K562 (cell line): ENCODE measurements at regions not wholly inside any gene's neighbourhood (a gene's known extent, or its start where the extent isn't known, plus 50 kb on each side); places are given as distances from the start of the nearest gene placed in this dataset.

Source experiments
- ATAC-seq: fragments of 200-7000 bp; cut with Tn5 transposase; 3 replicates; pipeline ENCODE4 v1.9.1; 2020; ENCODE audit warnings: moderate library complexity
- BruUV-seq: library from RNA; stranded (reverse); fragments of 400-500 nt; replicated peaks from 2 replicates; lab custom pipeline; 2021; lab: Mats Ljungman, UMichigan
- CTCF ChIA-PET: fragments of 300-600 bp; formaldehyde crosslinking; extraction: SDS; loops from one replicate; lab custom pipeline; 2021; ENCODE audit warnings: low intra/inter-chr PET ratio; lab: Yijun Ruan, JAX
- POLR2A ChIA-PET: fragments of 300-600, 350-650 bp; sonication (Branson Sonifier 250); formaldehyde crosslinking; extraction: SDS; loops from one replicate; lab custom pipeline; 2021; ENCODE audit warnings: antibody characterized with exemption, inconsistent platforms; lab: Yijun Ruan, JAX
- DNase-seq, 4 experiments: peaks; one replicate each; pipeline versions ENCODE4 v3.0.0 to v3.0.0-alpha.2; 2011 to 2018; ENCODE audit warnings: low spot score in 3 of 4, mixed read lengths in 3 of 4; ENCODE audit errors: extremely low read depth in 1 of 4
- FAIRE-seq: peaks from 2 replicates; lab custom pipeline; 2011; peaks lifted over from hg19 to GRCh38; lab: Jason Lieb, UNC
- H2AFZ ChIP-seq: 2 replicates; pipeline ENCODE4 v1.6.0; 2011; ENCODE audit warnings: low read depth, low read length, control low read depth, inconsistent platforms
- H3K27ac ChIP-seq: fragments of 200-600 bp; 3 replicates; pipeline ENCODE4 v1.8.0; 2011; ENCODE audit warnings: low read depth, mild to moderate bottlenecking, control low read depth, inconsistent platforms, low read length, moderate library complexity, mixed read lengths; ENCODE audit errors: extremely low read depth
- H3K27me3 ChIP-seq, 2 experiments: fragments of 300-600 bp in 1 of 2; 2 replicates in 1 of 2; 3 replicates in 1 of 2; pipeline versions ENCODE4 v1.6.0 to v1.8.0; 2011; ENCODE audit warnings: inconsistent platforms in 2 of 2, low read length in 2 of 2, mild to moderate bottlenecking in 1 of 2, mixed read lengths in 1 of 2, moderate library complexity in 1 of 2; ENCODE audit not compliant: control insufficient read depth in 2 of 2, insufficient read depth in 2 of 2
- H3K36me3 ChIP-seq: fragments of 300-600 bp; 3 replicates; pipeline ENCODE4 v1.8.0; 2011; ENCODE audit warnings: mild to moderate bottlenecking, low read length, inconsistent platforms; ENCODE audit not compliant: control insufficient read depth, insufficient read depth
- H3K4me1 ChIP-seq, 2 experiments: fragments of 200-600 bp in 1 of 2; replicated peaks in 1 of 2; 2 replicates in 1 of 2; 3 replicates in 1 of 2; pipeline versions ENCODE4 v1.5.1 to v1.8.0; 2011; ENCODE audit warnings: inconsistent platforms in 2 of 2, low read length in 2 of 2, mild to moderate bottlenecking in 1 of 2, mixed read lengths in 1 of 2, moderate library complexity in 1 of 2; ENCODE audit not compliant: control insufficient read depth in 2 of 2, insufficient read depth in 2 of 2
- H3K4me2 ChIP-seq: 2 replicates; pipeline ENCODE4 v1.6.1; 2011; ENCODE audit warnings: low read length, control low read depth, inconsistent platforms, mixed read lengths; ENCODE audit not compliant: insufficient read depth
- H3K4me3 ChIP-seq: fragments of 200-600 bp; sonication (generic), shearing (Covaris generic); 2 replicates; pipeline ENCODE4 v1.5.1; 2016; ENCODE audit warnings: control low read depth, inconsistent platforms
- H3K79me2 ChIP-seq: fragments of 200-600 bp; 3 replicates; pipeline ENCODE4 v1.8.0; 2011; ENCODE audit warnings: low read length, inconsistent platforms; ENCODE audit not compliant: control insufficient read depth, insufficient read depth
- H3K9ac ChIP-seq, 2 experiments: 2 replicates each; pipeline versions ENCODE4 v1.6.0 to v1.6.1; 2011; ENCODE audit warnings: low read depth in 2 of 2, low read length in 2 of 2, control low read depth in 1 of 2, inconsistent platforms in 1 of 2, mild to moderate bottlenecking in 1 of 2, mixed read lengths in 1 of 2; ENCODE audit not compliant: insufficient read depth in 1 of 2
- H3K9me1 ChIP-seq: one replicate; pipeline ENCODE4 v1.6.0; 2011; ENCODE audit warnings: inconsistent platforms, mild to moderate bottlenecking, low read length, moderate library complexity; ENCODE audit not compliant: control insufficient read depth, insufficient read depth
- H3K9me3 ChIP-seq: replicated peaks from 2 replicates; pipeline ENCODE4 v1.5.1; 2011; ENCODE audit warnings: low read depth, low read length, inconsistent platforms; ENCODE audit not compliant: control insufficient read depth, insufficient read depth
- H4K20me1 ChIP-seq: replicated peaks from 2 replicates; pipeline ENCODE4 v1.6.1; 2011; ENCODE audit warnings: low read length, inconsistent platforms, mixed read lengths; ENCODE audit not compliant: control insufficient read depth, insufficient read depth
- ARID1B ChIP-seq: fragments of 450-650 bp; IDR thresholded peaks from 2 replicates; pipeline ENCODE4 v1.6.1; 2016; ENCODE audit warnings: antibody characterized with exemption, mild to moderate bottlenecking, inconsistent platforms
- PHF8 ChIP-seq: fragments of 200-600 bp; sonication (generic); IDR thresholded peaks from 2 replicates; pipeline ENCODE4 v1.6.1; 2012; ENCODE audit warnings: mixed run types, mild to moderate bottlenecking, inconsistent platforms, low read length, moderate library complexity, borderline replicate concordance
- SMARCE1 ChIP-seq: fragments of 450-650 bp; IDR thresholded peaks from 2 replicates; pipeline ENCODE4 v1.7.1; 2016; ENCODE audit warnings: mild to moderate bottlenecking
- ZEB2 ChIP-seq: fragments of 450-650 bp; IDR thresholded peaks from 2 replicates; pipeline ENCODE4 v1.6.1; 2016
- WGBS: fragments of 100-300 bp; shearing (Covaris generic); methylation state at CpG from one replicate; pipeline ENCODE4 v1.1.6; 2016; ENCODE audit warnings: low coverage, mixed read lengths; ENCODE audit not compliant: insufficient coverage; ENCODE audit errors: missing lambda C conversion rate; 5-methylcytosine and 5-hydroxymethylcytosine counted together
- in situ Hi-C: fragments of 300-500 bp; cut with MboI; formaldehyde crosslinking; loops from 4 replicates; pipeline ENCODE4 v1.15.0; 2018; ENCODE audit warnings: inconsistent platforms, mixed read lengths
- intact Hi-C: fragments of 100-400 bp; cut with micrococcal nuclease; formaldehyde crosslinking; loops from 2 replicates; pipeline ENCODE4 v1.14.2; 2022
- TF ChIP-seq, protein P1 (sequence below): fragments of 450-650 bp; IDR thresholded peaks from 2 replicates; pipeline ENCODE4 v1.6.1; 2016; ENCODE audit warnings: low read depth

DNA sequence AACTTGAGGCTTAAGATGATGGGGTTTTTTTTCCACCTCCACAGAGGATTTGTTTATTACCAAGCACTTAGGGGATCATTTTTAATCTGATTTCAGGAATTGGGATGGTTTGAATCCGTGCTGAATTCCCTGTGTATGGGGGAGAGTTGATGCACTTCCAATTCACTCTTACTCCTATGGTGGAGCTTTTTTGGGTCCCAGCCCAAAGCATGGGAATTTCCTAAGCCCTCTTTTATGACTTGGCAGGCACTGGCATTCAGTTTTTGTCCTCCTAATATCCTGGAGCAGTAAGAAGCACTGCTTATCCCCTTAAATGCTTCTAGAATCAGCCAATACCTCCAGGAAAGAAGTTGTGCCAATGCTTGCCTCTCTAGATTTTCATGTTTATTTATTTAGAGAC lies 78.7 kb downstream of the HYCC1 start:
- H4K20me1 ChIP-seq, result no peaks in the 10 kb centered on the region
- H3K4me2 ChIP-seq, result no peak overlapping the region
- no peak for TF ChIP-seq PHF8
- TF ChIP-seq ZEB2, result no peak
- no peak for TF ChIP-seq SMARCE1
- no peak for TF ChIP-seq ARID1B
- TF ChIP-seq, protein P1, sequence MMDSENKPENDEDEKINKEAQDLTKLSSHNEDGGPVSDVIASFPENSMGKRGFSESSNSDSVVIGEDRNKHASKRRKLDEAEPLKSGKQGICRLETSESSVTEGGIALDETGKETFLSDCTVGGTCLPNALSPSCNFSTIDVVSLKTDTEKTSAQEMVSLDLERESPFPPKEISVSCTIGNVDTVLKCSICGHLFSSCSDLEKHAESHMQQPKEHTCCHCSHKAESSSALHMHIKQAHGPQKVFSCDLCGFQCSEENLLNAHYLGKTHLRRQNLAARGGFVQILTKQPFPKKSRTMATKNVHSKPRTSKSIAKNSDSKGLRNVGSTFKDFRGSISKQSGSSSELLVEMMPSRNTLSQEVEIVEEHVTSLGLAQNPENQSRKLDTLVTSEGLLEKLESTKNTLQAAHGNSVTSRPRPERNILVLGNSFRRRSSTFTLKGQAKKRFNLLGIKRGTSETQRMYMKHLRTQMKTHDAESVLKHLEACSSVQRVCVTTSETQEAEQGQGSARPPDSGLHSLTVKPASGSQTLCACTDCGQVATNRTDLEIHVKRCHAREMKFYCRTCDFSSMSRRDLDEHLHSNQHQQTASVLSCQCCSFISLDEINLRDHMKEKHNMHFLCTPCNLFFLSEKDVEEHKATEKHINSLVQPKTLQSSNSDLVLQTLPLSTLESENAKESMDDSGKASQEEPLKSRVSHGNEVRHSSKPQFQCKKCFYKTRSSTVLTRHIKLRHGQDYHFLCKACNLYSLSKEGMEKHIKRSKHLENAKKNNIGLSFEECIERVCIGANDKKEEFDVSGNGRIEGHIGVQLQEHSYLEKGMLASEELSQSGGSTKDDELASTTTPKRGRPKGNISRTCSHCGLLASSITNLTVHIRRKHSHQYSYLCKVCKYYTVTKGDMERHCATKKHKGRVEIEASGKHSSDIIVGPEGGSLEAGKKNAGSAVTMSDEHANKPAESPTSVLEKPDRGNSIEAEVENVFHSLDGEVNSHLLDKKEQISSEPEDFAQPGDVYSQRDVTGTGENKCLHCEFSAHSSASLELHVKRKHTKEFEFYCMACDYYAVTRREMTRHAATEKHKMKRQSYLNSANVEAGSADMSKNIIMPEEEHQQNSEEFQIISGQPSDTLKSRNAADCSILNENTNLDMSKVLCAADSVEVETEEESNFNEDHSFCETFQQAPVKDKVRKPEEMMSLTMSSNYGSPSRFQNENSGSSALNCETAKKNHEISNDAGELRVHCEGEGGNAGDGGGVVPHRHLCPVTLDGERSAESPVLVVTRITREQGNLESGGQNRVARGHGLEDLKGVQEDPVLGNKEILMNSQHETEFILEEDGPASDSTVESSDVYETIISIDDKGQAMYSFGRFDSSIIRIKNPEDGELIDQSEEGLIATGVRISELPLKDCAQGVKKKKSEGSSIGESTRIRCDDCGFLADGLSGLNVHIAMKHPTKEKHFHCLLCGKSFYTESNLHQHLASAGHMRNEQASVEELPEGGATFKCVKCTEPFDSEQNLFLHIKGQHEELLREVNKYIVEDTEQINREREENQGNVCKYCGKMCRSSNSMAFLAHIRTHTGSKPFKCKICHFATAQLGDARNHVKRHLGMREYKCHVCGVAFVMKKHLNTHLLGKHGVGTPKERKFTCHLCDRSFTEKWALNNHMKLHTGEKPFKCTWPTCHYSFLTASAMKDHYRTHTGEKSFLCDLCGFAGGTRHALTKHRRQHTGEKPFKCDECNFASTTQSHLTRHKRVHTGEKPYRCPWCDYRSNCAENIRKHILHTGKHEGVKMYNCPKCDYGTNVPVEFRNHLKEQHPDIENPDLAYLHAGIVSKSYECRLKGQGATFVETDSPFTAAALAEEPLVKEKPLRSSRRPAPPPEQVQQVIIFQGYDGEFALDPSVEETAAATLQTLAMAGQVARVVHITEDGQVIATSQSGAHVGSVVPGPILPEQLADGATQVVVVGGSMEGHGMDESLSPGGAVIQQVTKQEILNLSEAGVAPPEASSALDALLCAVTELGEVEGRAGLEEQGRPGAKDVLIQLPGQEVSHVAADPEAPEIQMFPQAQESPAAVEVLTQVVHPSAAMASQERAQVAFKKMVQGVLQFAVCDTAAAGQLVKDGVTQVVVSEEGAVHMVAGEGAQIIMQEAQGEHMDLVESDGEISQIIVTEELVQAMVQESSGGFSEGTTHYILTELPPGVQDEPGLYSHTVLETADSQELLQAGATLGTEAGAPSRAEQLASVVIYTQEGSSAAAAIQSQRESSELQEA, result no peak
- in situ Hi-C loops, result no loop called here
- no peaks in the 10 kb centered on the region for H3K79me2 ChIP-seq
- DNase-seq (no peak), ATAC-seq (no peak), FAIRE-seq (no peak)
- no peak overlapping the region for H3K4me3 ChIP-seq
- H3K36me3 ChIP-seq, result no peaks in the 10 kb centered on the region
- no peaks in the 10 kb centered on the region for H3K4me1 ChIP-seq
- H2AFZ ChIP-seq, result no peak overlapping the region
- no peaks in the 10 kb centered on the region for H3K9me1 ChIP-seq
- H3K9ac ChIP-seq, result no peak overlapping the region
- CTCF ChIA-PET, result no interaction called here
- no peaks in the 10 kb centered on the region for H3K9me3 ChIP-seq
- no peak overlapping the region for H3K27ac ChIP-seq
- no TSS peak for BruUV-seq
- intact Hi-C loops, result no loop called here
- WGBS, result 0% methylated on average over 1 of the region's 1 CpG
- POLR2A ChIA-PET, result no interaction called here
- H3K27me3 ChIP-seq, result no peaks in the 10 kb centered on the region
